NCI-H2227 (cell line): ENCODE measurements at regions not wholly inside any gene's neighbourhood (a gene's known extent, or its start where the extent isn't known, plus 50 kb on each side); places are given as distances from the start of the nearest gene placed in this dataset.
"Not testable (repeated sequence)": the region's sequence is repeated elsewhere in the genome, so short reads cannot be mapped to it uniquely, and the experiment has no call there.

Experiments used
- DNase-seq: peaks from one replicate; lab custom pipeline; 2025; ENCODE audit not compliant: unreplicated experiment; lab: John Stamatoyannopoulos, UW

GRCh38 chr14:101307162-101307561 is 254.1 kb upstream of the DIO3 start:
- not testable (repeated sequence) for DNase-seq

- not testable (repeated sequence) for DNase-seq
Measured at GRCh38 chr14:101311186-101311585, 250.1 kb upstream of the DIO3 start.

GRCh38 chr14:101313268-101313667 is 248.0 kb upstream of the DIO3 start:
- DNase-seq, result no peak

- DNase-seq, result no peak
Measured at GRCh38 chr14:101315802-101316296, 245.4 kb upstream of the DIO3 start.

- no peak for DNase-seq
Measured at GRCh38 chr14:101318271-101318670, 243.0 kb upstream of the DIO3 start.

- DNase-seq, result no peak
Measured at GRCh38 chr14:101320396-101320795, 240.9 kb upstream of the DIO3 start.

GRCh38 chr14:101322223-101322622 is 239.1 kb upstream of the DIO3 start:
- no peak for DNase-seq

- no peak for DNase-seq
Measured at GRCh38 chr14:101323111-101323510, 238.2 kb upstream of the DIO3 start.

GRCh38 chr14:101323614-101324235 is 237.6 kb upstream of the DIO3 start:
- not testable (repeated sequence) for DNase-seq

GRCh38 chr14:101325319-101325718 is 236.0 kb upstream of the DIO3 start:
- no peak for DNase-seq

- DNase-seq, result no peak
Measured at GRCh38 chr14:101328412-101329028, 232.8 kb upstream of the DIO3 start.

GRCh38 chr14:101330416-101331140 is 230.7 kb upstream of the DIO3 start:
- no peak for DNase-seq

- DNase-seq, result no peak
Measured at GRCh38 chr14:101331141-101331525, 230.2 kb upstream of the DIO3 start.

GRCh38 chr14:101331661-101332169 is 229.6 kb upstream of the DIO3 start:
- no peak for DNase-seq

GRCh38 chr14:101332281-101332680 is 229.0 kb upstream of the DIO3 start:
- DNase-seq, result no peak

GRCh38 chr14:101333335-101334280 is 227.7 kb upstream of the DIO3 start:
- DNase-seq, result no peak

GRCh38 chr14:101334656-101335055 is 226.6 kb upstream of the DIO3 start:
- no peak for DNase-seq

- no peak for DNase-seq
Measured at GRCh38 chr14:101335061-101335661, 226.1 kb upstream of the DIO3 start.

GRCh38 chr14:101336183-101336582 is 225.1 kb upstream of the DIO3 start:
- DNase-seq, result no peak

GRCh38 chr14:101337053-101337452 is 224.2 kb upstream of the DIO3 start:
- no peak for DNase-seq
